HCT116 (cell line): ENCODE measurements at regions not wholly inside any gene's neighbourhood (a gene's known extent, or its start where the extent isn't known, plus 50 kb on each side); places are given as distances from the start of the nearest gene placed in this dataset.

Experiments
- ATAC-seq: fragments of 200-7000 bp; cut with Tn5 transposase; 2 replicates; pipeline ENCODE4 v1.9.1; 2020; ENCODE audit warnings: mild to moderate bottlenecking, moderate library complexity
- BruUV-seq: library from RNA; stranded (reverse); fragments of 400-500 nt; replicated peaks from 2 replicates; lab custom pipeline; 2021; lab: Mats Ljungman, UMichigan
- CTCF ChIA-PET: fragments of 300-600 bp; sonication (Branson Sonifier 250); formaldehyde crosslinking; loops from one replicate; lab custom pipeline; 2021; ENCODE audit warnings: antibody characterized with exemption; lab: Charles Lee
- POLR2A ChIA-PET: fragments of 300-600, 350-600 bp; sonication (Branson Sonifier 250); formaldehyde crosslinking; loops from one replicate; lab custom pipeline; 2021; ENCODE audit warnings: antibody characterized with exemption; lab: Charles Lee
- RAD21 ChIA-PET, 2 experiments: fragments of 300-600 bp; sonication (Branson Sonifier 250); formaldehyde crosslinking; loops; one replicate each; lab custom pipeline; 2023; ENCODE audit warnings: low total read pairs in 2 of 2; ENCODE audit not compliant: uncharacterized antibody in 2 of 2, unreplicated experiment in 2 of 2, low non-redundant PET in 1 of 2; lab: Charles Lee
- DNase-seq: peaks from one replicate; pipeline ENCODE4 v3.0.0-alpha.2; 2010; ENCODE audit warnings: low read depth, low spot score
- H2AFZ ChIP-seq: fragments of 200-600 bp; shearing (Covaris generic), sonication (generic); 2 replicates; pipeline ENCODE4 v1.6.1; 2017; ENCODE audit warnings: low read depth, mixed run types, mixed read lengths, antibody characterized with exemption, low read length; ENCODE audit not compliant: poor library complexity, severe bottlenecking
- H3K27ac ChIP-seq: 2 replicates; pipeline ENCODE4 v1.5.1; 2012; ENCODE audit warnings: low read depth, low read length
- H3K27me3 ChIP-seq: fragments of 200-600 bp; sonication (generic); 2 replicates; pipeline ENCODE4 v1.6.1; 2016; ENCODE audit warnings: mixed run types, low read length, mixed read lengths; ENCODE audit not compliant: insufficient read depth
- H3K36me3 ChIP-seq, 2 experiments: fragments of 200-500 bp in 1 of 2; fragments of 200-600 bp in 1 of 2; sonication (Bioruptor generic) in 1 of 2; sonication (generic) in 1 of 2; 2 replicates each; pipeline versions ENCODE4 v1.5.1 to v1.6.1; 2014 to 2016; ENCODE audit warnings: low read length in 2 of 2, inconsistent platforms in 1 of 2, mixed read lengths in 1 of 2, mixed run types in 1 of 2; ENCODE audit not compliant: insufficient read depth in 2 of 2, control insufficient read depth in 1 of 2
- H3K4me1 ChIP-seq, 2 experiments: fragments of 200-600 bp in 1 of 2; sonication (generic) in 1 of 2; 2 replicates each; pipeline versions ENCODE4 v1.5.1 to v1.6.1; 2012 to 2017; ENCODE audit warnings: low read length in 2 of 2, inconsistent platforms in 1 of 2, mild to moderate bottlenecking in 1 of 2, mixed read lengths in 1 of 2, mixed run types in 1 of 2, moderate library complexity in 1 of 2; ENCODE audit not compliant: insufficient read depth in 2 of 2, control insufficient read depth in 1 of 2
- H3K4me2 ChIP-seq: fragments of 200-600 bp; sonication (generic); 2 replicates; pipeline ENCODE4 v1.6.1; 2017; ENCODE audit warnings: mixed run types, low read length, mixed read lengths
- H3K4me3 ChIP-seq, 2 experiments: fragments of 200-600 bp in 1 of 2; sonication (generic) in 1 of 2; replicated peaks in 1 of 2; 2 replicates each; pipeline ENCODE4 v1.5.1; 2011 to 2016; ENCODE audit warnings: low read length in 2 of 2, control low read depth in 1 of 2, low read depth in 1 of 2, mild to moderate bottlenecking in 1 of 2, mixed read lengths in 1 of 2, mixed run types in 1 of 2
- H3K79me2 ChIP-seq: fragments of 200-600 bp; sonication (generic); 2 replicates; pipeline ENCODE4 v1.6.1; 2017; ENCODE audit warnings: mild to moderate bottlenecking, mixed run types, low read length, moderate library complexity, mixed read lengths; ENCODE audit not compliant: insufficient read depth
- H3K9ac ChIP-seq: fragments of 200-600 bp; sonication (generic); 2 replicates; pipeline ENCODE4 v1.6.1; 2016; ENCODE audit warnings: low read length, mixed read lengths
- H3K9me2 ChIP-seq: fragments of 200-600 bp; sonication (generic), shearing (Covaris generic); 2 replicates; pipeline ENCODE4 v1.6.1; 2017; ENCODE audit warnings: mixed run types, mild to moderate bottlenecking, moderate library complexity; ENCODE audit not compliant: insufficient read depth
- H3K9me3 ChIP-seq, 2 experiments: fragments of 200-500 bp in 1 of 2; fragments of 200-600 bp in 1 of 2; sonication (Bioruptor generic) in 1 of 2; sonication (generic) in 1 of 2; 2 replicates each; pipeline ENCODE4 v1.6.1; 2014 to 2017; ENCODE audit warnings: low read length in 2 of 2, mixed read lengths in 2 of 2, inconsistent platforms in 1 of 2, low read depth in 1 of 2, mild to moderate bottlenecking in 1 of 2, mixed run types in 1 of 2, moderate library complexity in 1 of 2; ENCODE audit not compliant: control insufficient read depth in 1 of 2, insufficient read depth in 1 of 2
- H4K20me1 ChIP-seq: fragments of 200-600 bp; sonication (generic), shearing (Covaris generic); 2 replicates; pipeline ENCODE4 v1.6.1; 2017; ENCODE audit warnings: mixed run types, mild to moderate bottlenecking, moderate library complexity; ENCODE audit not compliant: insufficient read depth
- CBX3 ChIP-seq: IDR thresholded peaks from 2 replicates; pipeline ENCODE4 v1.6.1; 2012; ENCODE audit warnings: low read depth
- EGR1 ChIP-seq: IDR thresholded peaks from 2 replicates; pipeline ENCODE4 v1.6.1; 2012; ENCODE audit warnings: low read depth
- ELF1 ChIP-seq: IDR thresholded peaks from 2 replicates; pipeline ENCODE4 v1.6.1; 2012; ENCODE audit warnings: low read depth, borderline replicate concordance
- EZH2 ChIP-seq: fragments of 200-600 bp; sonication (generic); IDR thresholded peaks from 2 replicates; pipeline ENCODE4 v1.6.1; 2017; ENCODE audit warnings: antibody characterized with exemption, mixed run types
- EZH2phosphoT487 ChIP-seq: fragments of 200-600 bp; IDR thresholded peaks from 2 replicates; pipeline ENCODE4 v1.6.1; 2018; ENCODE audit warnings: antibody characterized with exemption, borderline replicate concordance
- FOSL1 ChIP-seq: IDR thresholded peaks from 2 replicates; pipeline ENCODE4 v1.6.1; 2012; ENCODE audit warnings: low read depth
- JUND ChIP-seq: IDR thresholded peaks from 2 replicates; pipeline ENCODE4 v1.6.1; 2012
- RAD21 ChIP-seq: IDR thresholded peaks from 2 replicates; pipeline ENCODE4 v1.6.1; 2012; ENCODE audit warnings: low read depth, mild to moderate bottlenecking
- REST ChIP-seq: IDR thresholded peaks from 2 replicates; pipeline ENCODE4 v1.6.1; 2012; ENCODE audit warnings: low read depth
- SIN3A ChIP-seq: IDR thresholded peaks from 2 replicates; pipeline ENCODE4 v1.6.1; 2012; ENCODE audit warnings: low read depth
- SP1 ChIP-seq: IDR thresholded peaks from 2 replicates; pipeline ENCODE4 v1.6.1; 2012; ENCODE audit warnings: low read depth
- TCF7L2 ChIP-seq: IDR thresholded peaks from 2 replicates; pipeline ENCODE4 v1.7.0; 2011; ENCODE audit warnings: borderline replicate concordance, inconsistent platforms; ENCODE audit not compliant: insufficient read depth, insufficient read length; ENCODE audit errors: extremely low read depth
- YY1 ChIP-seq: IDR thresholded peaks from 2 replicates; pipeline ENCODE4 v1.6.1; 2011; ENCODE audit warnings: low read length, low read depth, moderate library complexity, mild to moderate bottlenecking; ENCODE audit not compliant: insufficient replicate concordance; ENCODE audit errors: extremely low read depth
- ZNF274 ChIP-seq: fragments of 200-500 bp; sonication (Bioruptor generic); IDR thresholded peaks from 2 replicates; pipeline ENCODE4 v1.6.1; 2014; ENCODE audit warnings: mild to moderate bottlenecking, low read depth, low read length, inconsistent platforms
- intact Hi-C: fragments of 100-400 bp; cut with micrococcal nuclease; formaldehyde crosslinking; loops from 2 replicates; pipeline ENCODE4 v1.10.0; 2022
- TF ChIP-seq, protein P1 (sequence below): IDR thresholded peaks from 2 replicates; pipeline ENCODE4 v1.6.1; 2012
- TF ChIP-seq, protein P2 (sequence below): IDR thresholded peaks from 2 replicates; pipeline ENCODE4 v1.6.1; 2011; ENCODE audit warnings: mild to moderate bottlenecking, low read length, moderate library complexity; ENCODE audit not compliant: insufficient replicate concordance; ENCODE audit errors: extremely low read depth
- TF ChIP-seq, protein P3 (sequence below), 3 experiments: fragments of 200-600 bp in 1 of 3; sonication (generic) in 1 of 3; IDR thresholded peaks in 2 of 3; conservative IDR thresholded peaks in 1 of 3; 2 replicates each; pipeline ENCODE4 v1.5.1; 2012 to 2017; ENCODE audit warnings: low read depth in 2 of 3, low read length in 2 of 3, antibody characterized with exemption in 1 of 3, borderline replicate concordance in 1 of 3, control low read depth in 1 of 3, mild to moderate bottlenecking in 1 of 3, mixed read lengths in 1 of 3, mixed run types in 1 of 3, moderate library complexity in 1 of 3; ENCODE audit not compliant: insufficient read depth in 1 of 3

DNA sequence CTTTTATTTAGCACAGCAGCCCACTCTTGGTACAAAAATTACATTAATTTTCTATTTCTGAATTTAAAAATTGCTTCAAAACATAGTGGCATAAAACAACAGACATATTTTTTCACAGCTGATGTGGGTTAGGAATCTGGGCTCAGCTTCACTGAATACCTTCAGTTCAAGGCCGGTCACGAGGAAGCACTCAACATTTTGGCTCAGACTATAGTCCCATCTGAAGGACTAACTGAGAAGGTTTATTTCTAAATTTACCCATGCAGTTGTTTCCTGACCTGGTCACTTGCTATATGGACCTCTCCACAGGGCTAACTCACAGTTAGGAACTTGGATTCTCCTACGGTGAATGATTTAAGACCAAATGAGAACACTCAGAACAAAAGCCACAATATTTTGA is 1230.2 kb upstream of the ADGRL3 start:
- Histone ChIP-seq H3K4me2 (no peak overlapping the region), H3K9me2 (no peaks in the 10 kb centered on the region), H2AFZ (no peak overlapping the region), H3K79me2 (no peaks in the 10 kb centered on the region), H4K20me1 (no peaks in the 10 kb centered on the region), H3K27me3 (no peaks in the 10 kb centered on the region), H3K4me3 (no peak overlapping the region), H3K9me3 (peaks cover 17 to 19% of the 10 kb centered on the region in 2 experiments; a peak in 2 of 4 replicates), H3K36me3 (no peaks in the 10 kb centered on the region), H3K4me1 (no peaks in the 10 kb centered on the region), H3K9ac (no peak overlapping the region), H3K27ac (no peak overlapping the region)
- no TSS peak for BruUV-seq
- no peak for ATAC-seq
- intact Hi-C loops: no loop called here
- TF ChIP-seq CBX3 (no peak), SP1 (no peak), ELF1 (no peak), YY1 (no peak), EZH2phosphoT487 (no peak), JUND (no peak), EGR1 (no peak), FOSL1 (no peak), SIN3A (no peak), EZH2 (no peak), RAD21 (no peak), REST (no peak), ZNF274 (no peak), TCF7L2 (no peak)
- TF ChIP-seq, protein P1, sequence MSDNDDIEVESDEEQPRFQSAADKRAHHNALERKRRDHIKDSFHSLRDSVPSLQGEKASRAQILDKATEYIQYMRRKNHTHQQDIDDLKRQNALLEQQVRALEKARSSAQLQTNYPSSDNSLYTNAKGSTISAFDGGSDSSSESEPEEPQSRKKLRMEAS: no peak
- TF ChIP-seq, protein P2, sequence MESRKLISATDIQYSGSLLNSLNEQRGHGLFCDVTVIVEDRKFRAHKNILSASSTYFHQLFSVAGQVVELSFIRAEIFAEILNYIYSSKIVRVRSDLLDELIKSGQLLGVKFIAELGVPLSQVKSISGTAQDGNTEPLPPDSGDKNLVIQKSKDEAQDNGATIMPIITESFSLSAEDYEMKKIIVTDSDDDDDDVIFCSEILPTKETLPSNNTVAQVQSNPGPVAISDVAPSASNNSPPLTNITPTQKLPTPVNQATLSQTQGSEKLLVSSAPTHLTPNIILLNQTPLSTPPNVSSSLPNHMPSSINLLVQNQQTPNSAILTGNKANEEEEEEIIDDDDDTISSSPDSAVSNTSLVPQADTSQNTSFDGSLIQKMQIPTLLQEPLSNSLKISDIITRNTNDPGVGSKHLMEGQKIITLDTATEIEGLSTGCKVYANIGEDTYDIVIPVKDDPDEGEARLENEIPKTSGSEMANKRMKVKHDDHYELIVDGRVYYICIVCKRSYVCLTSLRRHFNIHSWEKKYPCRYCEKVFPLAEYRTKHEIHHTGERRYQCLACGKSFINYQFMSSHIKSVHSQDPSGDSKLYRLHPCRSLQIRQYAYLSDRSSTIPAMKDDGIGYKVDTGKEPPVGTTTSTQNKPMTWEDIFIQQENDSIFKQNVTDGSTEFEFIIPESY: no peak
- TF ChIP-seq, protein P3, sequence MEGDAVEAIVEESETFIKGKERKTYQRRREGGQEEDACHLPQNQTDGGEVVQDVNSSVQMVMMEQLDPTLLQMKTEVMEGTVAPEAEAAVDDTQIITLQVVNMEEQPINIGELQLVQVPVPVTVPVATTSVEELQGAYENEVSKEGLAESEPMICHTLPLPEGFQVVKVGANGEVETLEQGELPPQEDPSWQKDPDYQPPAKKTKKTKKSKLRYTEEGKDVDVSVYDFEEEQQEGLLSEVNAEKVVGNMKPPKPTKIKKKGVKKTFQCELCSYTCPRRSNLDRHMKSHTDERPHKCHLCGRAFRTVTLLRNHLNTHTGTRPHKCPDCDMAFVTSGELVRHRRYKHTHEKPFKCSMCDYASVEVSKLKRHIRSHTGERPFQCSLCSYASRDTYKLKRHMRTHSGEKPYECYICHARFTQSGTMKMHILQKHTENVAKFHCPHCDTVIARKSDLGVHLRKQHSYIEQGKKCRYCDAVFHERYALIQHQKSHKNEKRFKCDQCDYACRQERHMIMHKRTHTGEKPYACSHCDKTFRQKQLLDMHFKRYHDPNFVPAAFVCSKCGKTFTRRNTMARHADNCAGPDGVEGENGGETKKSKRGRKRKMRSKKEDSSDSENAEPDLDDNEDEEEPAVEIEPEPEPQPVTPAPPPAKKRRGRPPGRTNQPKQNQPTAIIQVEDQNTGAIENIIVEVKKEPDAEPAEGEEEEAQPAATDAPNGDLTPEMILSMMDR (IDR thresholded peaks at IDR 0.05 in 2 of 3, conservative IDR thresholded peaks at IDR 0.05 in 1 of 3; ENCODE audit: borderline replicate concordance in 1 of 3, insufficient read depth in 1 of 3, low read depth in 2 of 3, low read length in 2 of 3): no peak
- CTCF ChIA-PET: no interaction called here
- RAD21 ChIA-PET: no interaction called here
- POLR2A ChIA-PET: no interaction called here
- DNase-seq: no peak
